ENCODE measurements at regions not wholly inside any gene's neighbourhood (a gene's known extent, or its start where the extent isn't known, plus 50 kb on each side); places are given as distances from the start of the nearest gene placed in this dataset.

- TF ChIP-seq CTCF (IDR thresholded peaks at IDR 0.05) (no peak), POLR2A (IDR thresholded peaks at IDR 0.05) (no peak)
These were observed 1072.2 kb downstream of the BRINP3 start for GRCh38 chr1:189405419-189405818.

Measured in esophagus squamous epithelium (tissue), 4 donors.